ENCODE measurements at regions not wholly inside any gene's neighbourhood (a gene's known extent, or its start where the extent isn't known, plus 50 kb on each side); places are given as distances from the start of the nearest gene placed in this dataset.

DNA sequence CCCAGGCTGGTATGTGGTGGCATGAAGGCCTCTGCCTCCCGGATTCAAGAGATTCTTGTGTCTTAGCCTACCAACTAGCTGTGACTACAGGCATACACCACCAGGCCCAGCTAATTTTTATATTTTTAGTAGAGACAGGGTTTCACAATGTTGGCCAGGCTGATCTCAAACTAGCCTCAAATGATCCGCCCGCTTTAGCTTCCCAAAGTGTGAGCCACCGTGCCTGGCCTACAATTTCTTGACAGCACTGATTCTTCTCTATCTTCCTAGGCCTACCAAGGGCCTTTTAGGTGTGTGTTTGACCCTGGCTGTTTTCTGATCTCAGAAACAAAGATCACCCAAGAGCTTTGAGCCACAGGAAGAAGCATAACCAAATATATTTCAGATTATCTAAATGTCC, 540.8 kb upstream of the ADAMTS5 start:
- Histone ChIP-seq H3K4me1 (ENCODE audit: control insufficient read depth, extremely low read depth, insufficient read depth, low read length) (no peaks in the 10 kb centered on the region), H3K9ac (replicated peaks; ENCODE audit: extremely low read depth, insufficient read depth, low read length) (no peak overlapping the region), H3K4me3 (replicated peaks in 1 of 3; ENCODE audit: insufficient read depth in 1 of 3, low read depth in 1 of 3, low read length in 3 of 3) (no peak overlapping the region), H3K4me2 (ENCODE audit: insufficient read depth, low read length) (no peak overlapping the region), H4K20me1 (replicated peaks; ENCODE audit: control insufficient read depth, extremely low read depth, insufficient read depth, low read length) (no peaks in the 10 kb centered on the region), H2AFZ (ENCODE audit: low read depth, low read length) (no peak overlapping the region), H3K9me1 (replicated peaks; ENCODE audit: control insufficient read depth, extremely low read depth, insufficient read depth, low read length) (no peaks in the 10 kb centered on the region), H3K27me3 (ENCODE audit: control insufficient read depth in 2 of 2, insufficient read depth in 2 of 2, low read length in 2 of 2) (no peaks in the 10 kb centered on the region), H3K36me3 (ENCODE audit: control insufficient read depth in 2 of 2, extremely low read depth in 1 of 2, insufficient read depth in 2 of 2, low read length in 2 of 2) (no peaks in the 10 kb centered on the region), H3K27ac (ENCODE audit: insufficient read depth, low read depth, low read length) (no peak overlapping the region), H3K79me2 (ENCODE audit: control insufficient read depth, insufficient read depth, low read length) (no peaks in the 10 kb centered on the region), H3K9me3 (replicated peaks; ENCODE audit: control insufficient read depth, insufficient read depth, low read length) (no peaks in the 10 kb centered on the region)
- DNase-seq (ENCODE audit: low read depth, low spot score): no peak
- TF ChIP-seq JUN (IDR thresholded peaks at IDR 0.05; ENCODE audit: borderline replicate concordance, insufficient read depth, insufficient read length, low read depth) (no peak), EZH2 (IDR thresholded peaks at IDR 0.05; ENCODE audit: borderline replicate concordance, low read depth, low read length, severe bottlenecking) (no peak), FOS (IDR thresholded peaks at IDR 0.05; ENCODE audit: borderline replicate concordance, insufficient read depth, low read length) (no peak), POLR2A (IDR thresholded peaks at IDR 0.05; ENCODE audit: low read depth, low read length) (no peak), GATA2 (IDR thresholded peaks at IDR 0.05; ENCODE audit: insufficient read depth, insufficient read length, low read depth, low read length) (no peak), MYC (IDR thresholded peaks at IDR 0.05; ENCODE audit: low read depth, low read length) (no peak), POLR2AphosphoS5 (IDR thresholded peaks at IDR 0.05; ENCODE audit: insufficient read depth, low read depth, low read length) (no peak)
- TF ChIP-seq, protein P1, sequence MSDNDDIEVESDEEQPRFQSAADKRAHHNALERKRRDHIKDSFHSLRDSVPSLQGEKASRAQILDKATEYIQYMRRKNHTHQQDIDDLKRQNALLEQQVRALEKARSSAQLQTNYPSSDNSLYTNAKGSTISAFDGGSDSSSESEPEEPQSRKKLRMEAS (IDR thresholded peaks at IDR 0.05; ENCODE audit: insufficient read depth, insufficient read length): no peak
- TF ChIP-seq, protein P2, sequence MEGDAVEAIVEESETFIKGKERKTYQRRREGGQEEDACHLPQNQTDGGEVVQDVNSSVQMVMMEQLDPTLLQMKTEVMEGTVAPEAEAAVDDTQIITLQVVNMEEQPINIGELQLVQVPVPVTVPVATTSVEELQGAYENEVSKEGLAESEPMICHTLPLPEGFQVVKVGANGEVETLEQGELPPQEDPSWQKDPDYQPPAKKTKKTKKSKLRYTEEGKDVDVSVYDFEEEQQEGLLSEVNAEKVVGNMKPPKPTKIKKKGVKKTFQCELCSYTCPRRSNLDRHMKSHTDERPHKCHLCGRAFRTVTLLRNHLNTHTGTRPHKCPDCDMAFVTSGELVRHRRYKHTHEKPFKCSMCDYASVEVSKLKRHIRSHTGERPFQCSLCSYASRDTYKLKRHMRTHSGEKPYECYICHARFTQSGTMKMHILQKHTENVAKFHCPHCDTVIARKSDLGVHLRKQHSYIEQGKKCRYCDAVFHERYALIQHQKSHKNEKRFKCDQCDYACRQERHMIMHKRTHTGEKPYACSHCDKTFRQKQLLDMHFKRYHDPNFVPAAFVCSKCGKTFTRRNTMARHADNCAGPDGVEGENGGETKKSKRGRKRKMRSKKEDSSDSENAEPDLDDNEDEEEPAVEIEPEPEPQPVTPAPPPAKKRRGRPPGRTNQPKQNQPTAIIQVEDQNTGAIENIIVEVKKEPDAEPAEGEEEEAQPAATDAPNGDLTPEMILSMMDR (IDR thresholded peaks at IDR 0.05; ENCODE audit: extremely low read depth in 1 of 2, insufficient read depth in 1 of 2, low read depth in 1 of 2, low read length in 2 of 2): no peak
- CTCF ChIA-PET: no interaction called here
- POLR2A ChIA-PET: no interaction called here
- BruUV-seq (replicated peaks): no TSS peak
- intact Hi-C loops (cut with micrococcal nuclease): no loop called here
- dilution Hi-C loops (cut with MboI; ENCODE audit: extremely low pct_ligation_motif_present, low sequenced_read_pairs): no loop called here
- FAIRE-seq: no peak
